ENCODE measurements at regions not wholly inside any gene's neighbourhood (a gene's known extent, or its start where the extent isn't known, plus 50 kb on each side); places are given as distances from the start of the nearest gene placed in this dataset.

DNA sequence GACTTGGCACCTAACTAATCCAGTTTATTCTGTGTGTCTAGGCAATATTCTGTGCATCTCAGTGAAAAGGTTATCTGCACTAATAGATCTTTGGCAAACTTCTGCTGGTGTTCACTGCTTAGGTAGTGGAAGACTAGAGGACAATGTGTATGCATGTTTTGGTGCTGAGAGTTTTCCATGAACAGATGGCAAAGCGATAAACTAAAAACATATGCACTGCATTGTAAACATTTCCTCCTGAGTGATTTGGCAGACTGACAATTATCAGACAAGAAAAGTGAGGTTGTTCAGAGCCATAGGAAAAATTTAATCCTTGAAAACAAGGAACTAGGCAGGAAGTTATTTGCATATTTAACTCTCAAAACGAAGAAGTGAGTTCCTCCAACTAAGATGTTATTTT is 400.4 kb downstream of the ATP23 start:
- no peak overlapping the region for H3K27ac ChIP-seq

GRCh38 chr12:58342736-58343135 is 401.4 kb downstream of the ATP23 start:
- TF ChIP-seq CTCF (IDR thresholded peaks at IDR 0.05) (no peak), ZFX (IDR thresholded peaks at IDR 0.05; ENCODE audit: borderline replicate concordance) (no peak)
- H3K27ac ChIP-seq, result no peak overlapping the region

More for the DNA sequence above, 400.4 kb downstream of the ATP23 start:
- TF ChIP-seq CTCF (IDR thresholded peaks at IDR 0.05), result no peak
- no peak for TF ChIP-seq ZFX (IDR thresholded peaks at IDR 0.05; ENCODE audit: borderline replicate concordance)

GRCh38 chr12:58346032-58346632 is 404.8 kb downstream of the ATP23 start:
- TF ChIP-seq CTCF (IDR thresholded peaks at IDR 0.05) (peak; percentile 91), ZFX (IDR thresholded peaks at IDR 0.05; ENCODE audit: borderline replicate concordance) (no peak)
- H3K27ac ChIP-seq, result no peak overlapping the region

GRCh38 chr12:58347188-58347587 is 405.8 kb downstream of the ATP23 start:
- no peak for TF ChIP-seq CTCF (IDR thresholded peaks at IDR 0.05)
- no peak for TF ChIP-seq ZFX (IDR thresholded peaks at IDR 0.05; ENCODE audit: borderline replicate concordance)
- no peak overlapping the region for H3K27ac ChIP-seq

DNA sequence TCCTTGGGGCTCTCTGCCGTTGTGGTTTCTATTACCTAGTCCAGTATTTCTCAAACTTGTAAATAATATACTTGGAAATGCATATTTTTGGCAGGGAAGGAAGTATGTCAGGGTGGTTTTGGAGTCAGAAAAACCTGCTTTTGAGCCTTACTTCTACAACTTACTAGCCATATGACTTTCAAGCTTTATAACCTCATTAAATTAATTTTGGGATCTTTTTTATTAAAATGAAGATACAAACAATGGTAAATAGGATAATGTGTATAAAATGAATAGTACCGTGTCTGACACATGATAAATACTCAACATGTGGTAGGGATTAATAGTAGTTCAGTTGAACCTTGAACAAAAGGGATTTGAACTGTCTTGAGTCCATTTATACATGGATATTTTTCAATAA is 406.3 kb downstream of the ATP23 start:
- no peak for TF ChIP-seq CTCF (IDR thresholded peaks at IDR 0.05)
- no peak for TF ChIP-seq ZFX (IDR thresholded peaks at IDR 0.05; ENCODE audit: borderline replicate concordance)

DNA sequence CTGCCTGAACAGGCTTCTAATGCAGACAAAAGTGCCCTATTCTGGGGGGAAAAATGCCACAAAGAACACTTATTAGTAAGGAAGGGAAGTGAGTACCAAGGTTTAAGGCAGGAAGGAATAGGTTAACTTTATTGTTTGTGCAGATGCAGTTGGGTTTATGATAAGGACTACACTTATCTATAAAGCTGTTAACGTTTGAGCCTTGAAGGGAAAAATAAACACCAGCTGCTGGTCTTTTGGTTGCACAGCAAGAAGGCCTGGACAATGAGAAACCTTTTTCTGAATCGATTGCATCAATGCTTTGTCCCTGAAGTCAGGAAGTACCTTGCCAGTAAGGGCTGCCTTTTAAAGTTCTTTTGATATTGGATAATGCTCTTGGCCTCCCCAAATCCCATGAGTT is 407.8 kb downstream of the ATP23 start:
- no peak overlapping the region for H3K27ac ChIP-seq
- TF ChIP-seq CTCF (IDR thresholded peaks at IDR 0.05) (no peak), ZFX (IDR thresholded peaks at IDR 0.05; ENCODE audit: borderline replicate concordance) (no peak)

More for the DNA sequence above, 406.3 kb downstream of the ATP23 start:
- H3K27ac ChIP-seq, result no peak overlapping the region

DNA sequence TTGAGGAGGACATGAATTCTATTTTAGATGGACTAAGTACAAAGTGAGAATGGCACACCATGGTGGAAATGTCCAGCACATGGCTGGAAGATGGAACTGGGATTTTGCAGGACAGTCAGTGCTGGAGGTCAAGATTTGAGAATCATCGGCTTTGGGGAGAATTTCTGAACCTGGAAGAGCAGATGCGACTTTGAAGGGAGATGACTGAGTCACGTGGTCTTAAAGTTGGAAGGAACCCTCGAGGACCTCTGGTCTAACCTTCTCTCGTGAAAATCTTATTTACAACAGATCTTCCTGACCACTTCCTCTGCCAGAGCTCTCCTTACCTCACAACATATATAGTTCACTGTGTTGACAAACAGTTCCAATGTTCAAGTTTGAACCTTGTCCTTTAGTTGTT is 415.4 kb downstream of the ATP23 start:
- TF ChIP-seq ZFX (IDR thresholded peaks at IDR 0.05; ENCODE audit: borderline replicate concordance) (no peak), CTCF (IDR thresholded peaks at IDR 0.05) (no peak)
- no peak overlapping the region for H3K27ac ChIP-seq
